A673 (cell line): ENCODE measurements at regions not wholly inside any gene's neighbourhood (a gene's known extent, or its start where the extent isn't known, plus 50 kb on each side); places are given as distances from the start of the nearest gene placed in this dataset.
"Not testable (repeated sequence)": the region's sequence is repeated elsewhere in the genome, so short reads cannot be mapped to it uniquely, and the experiment has no call there.

ENCODE experiments used
- BruUV-seq: library from RNA; stranded (reverse); fragments of 400-500 nt; replicated peaks from 2 replicates; lab custom pipeline; 2021; lab: Mats Ljungman, UMichigan
- CTCF ChIA-PET: fragments of 300-600 bp; sonication (Branson Sonifier 250); formaldehyde crosslinking; loops from one replicate; lab custom pipeline; 2022; ENCODE audit warnings: antibody characterized with exemption; lab: Charles Lee
- POLR2A ChIA-PET: fragments of 300-600 bp; sonication (Branson Sonifier 250); formaldehyde crosslinking; loops from one replicate; lab custom pipeline; 2022; ENCODE audit warnings: antibody characterized with exemption; ENCODE audit not compliant: low non-redundant PET; lab: Charles Lee
- DNase-seq: peaks from one replicate; pipeline ENCODE4 v3.0.0-alpha.2; 2015; ENCODE audit warnings: low spot score
- H3K27ac ChIP-seq: fragments of 200-600 bp; sonication (generic); 2 replicates; pipeline ENCODE4 v1.5.1; 2016; ENCODE audit warnings: mixed run types, low read depth, mild to moderate bottlenecking, mixed read lengths, antibody characterized with exemption, low read length; ENCODE audit not compliant: poor library complexity, severe bottlenecking
- H3K27me3 ChIP-seq: fragments of 200-600 bp; sonication (generic); replicated peaks from 2 replicates; pipeline ENCODE4 v1.6.1; 2017; ENCODE audit warnings: mixed run types, low read depth, mild to moderate bottlenecking, mixed read lengths, antibody characterized with exemption, low read length; ENCODE audit not compliant: insufficient read depth, poor library complexity
- H3K36me3 ChIP-seq: fragments of 200-600 bp; sonication (generic); 2 replicates; pipeline ENCODE4 v1.6.1; 2016; ENCODE audit warnings: mixed run types, mild to moderate bottlenecking, mixed read lengths, antibody characterized with exemption, low read length; ENCODE audit not compliant: insufficient read depth, poor library complexity, severe bottlenecking
- H3K4me1 ChIP-seq: fragments of 200-600 bp; sonication (generic); 2 replicates; pipeline ENCODE4 v1.6.1; 2017; ENCODE audit warnings: mixed run types, mild to moderate bottlenecking, mixed read lengths, antibody characterized with exemption, low read length; ENCODE audit not compliant: insufficient read depth, poor library complexity, severe bottlenecking
- H3K4me3 ChIP-seq: fragments of 200-600 bp; sonication (generic); 2 replicates; pipeline ENCODE4 v1.5.1; 2016; ENCODE audit warnings: low read depth, mixed run types, mild to moderate bottlenecking, mixed read lengths, low read length; ENCODE audit not compliant: poor library complexity, severe bottlenecking
- H3K9me3 ChIP-seq: fragments of 200-600 bp; sonication (generic); 2 replicates; pipeline ENCODE4 v1.6.1; 2016; ENCODE audit warnings: mixed run types, low read depth, mild to moderate bottlenecking, mixed read lengths, antibody characterized with exemption, low read length; ENCODE audit not compliant: poor library complexity, severe bottlenecking
- CTCF ChIP-seq: fragments of 300-800, 200-600 bp; sonication (generic); conservative IDR thresholded peaks from 2 replicates; pipeline ENCODE4 v1.5.1; 2017; ENCODE audit warnings: low read depth, mild to moderate bottlenecking, antibody characterized with exemption, low read length, moderate library complexity, mixed read lengths
- EZH2 ChIP-seq: fragments of 200-600 bp; sonication (generic); IDR thresholded peaks from 2 replicates; pipeline ENCODE4 v1.6.1; 2017; ENCODE audit warnings: borderline replicate concordance, low read depth, mild to moderate bottlenecking, mixed read lengths, antibody characterized with exemption, low read length; ENCODE audit not compliant: poor library complexity, severe bottlenecking
- intact Hi-C: fragments of 100-400 bp; cut with micrococcal nuclease; formaldehyde crosslinking; loops from one replicate; pipeline ENCODE4 v1.10.0; 2022; ENCODE audit not compliant: unreplicated experiment

GRCh38 chr10:52499281-52499680 lies 185.2 kb downstream of the DKK1 start:
- POLR2A ChIA-PET = no interaction called here
- TF ChIP-seq CTCF = no peak
- TF ChIP-seq EZH2 = no peak
- intact Hi-C loops = loop anchor here (10.0 kb wide), 1 partner anchor 64 kb away; no protein-coding TSS in a partner anchor
- Histone ChIP-seq H3K4me1 (no peaks in the 10 kb centered on the region), H3K4me3 (no peak overlapping the region), H3K9me3 (no peaks in the 10 kb centered on the region), H3K27ac (no peak overlapping the region), H3K36me3 (no peaks in the 10 kb centered on the region), H3K27me3 (no peaks in the 10 kb centered on the region)
- DNase-seq = no peak
- CTCF ChIA-PET = no interaction called here
- BruUV-seq = no TSS peak

GRCh38 chr10:52500476-52500875 lies 186.4 kb downstream of the DKK1 start:
- no peak for DNase-seq
- Histone ChIP-seq H3K4me1 (no peaks in the 10 kb centered on the region), H3K9me3 (no peaks in the 10 kb centered on the region), H3K27ac (no peak overlapping the region), H3K36me3 (no peaks in the 10 kb centered on the region), H3K27me3 (no peaks in the 10 kb centered on the region), H3K4me3 (no peak overlapping the region)
- BruUV-seq = no TSS peak
- ChIA-PET POLR2A (no interaction called here), CTCF (no interaction called here)
- intact Hi-C loops = no loop called here
- TF ChIP-seq CTCF (no peak), EZH2 (no peak)

- H3K9me3 ChIP-seq = peaks cover 4% of the 10 kb centered on the region
- no peaks in the 10 kb centered on the region for H3K27me3 ChIP-seq
- H3K36me3 ChIP-seq = no peaks in the 10 kb centered on the region
- no peak for TF ChIP-seq EZH2
- no peak for TF ChIP-seq CTCF
- no peaks in the 10 kb centered on the region for H3K4me1 ChIP-seq
- CTCF ChIA-PET = no interaction called here
- no TSS peak for BruUV-seq
- POLR2A ChIA-PET = no interaction called here
- no peak overlapping the region for H3K27ac ChIP-seq
- intact Hi-C loops = no loop called here
- DNase-seq = no peak
- no peak overlapping the region for H3K4me3 ChIP-seq
These were observed 188.2 kb downstream of the DKK1 start for GRCh38 chr10:52502237-52502636.

- H3K9me3 ChIP-seq = peaks cover 17% of the 10 kb centered on the region
- H3K27me3 ChIP-seq, H3K27ac ChIP-seq, H3K4me1 ChIP-seq, intact Hi-C loops, H3K36me3 ChIP-seq, DNase-seq, BruUV-seq, CTCF ChIA-PET, POLR2A ChIA-PET, H3K4me3 ChIP-seq: not testable (repeated sequence)
These were observed 191.3 kb downstream of the DKK1 start for GRCh38 chr10:52505341-52505740.
